Thyroid gland (tissue), 4 donors: ENCODE measurements at regions not wholly inside any gene's neighbourhood (a gene's known extent, or its start where the extent isn't known, plus 50 kb on each side); places are given as distances from the start of the nearest gene placed in this dataset.

Experiments used
- POLR2A ChIP-seq, 2 donors: fragments of 450-650 bp; IDR thresholded peaks; one replicate each; pipeline ENCODE4 v1.6.1; 2017; ENCODE audit warnings: antibody characterized with exemption in 2 of 2, mild to moderate bottlenecking in 2 of 2, moderate library complexity in 1 of 2
- TF ChIP-seq, protein P1 (sequence below), 6 experiments: fragments of 200-600 bp in 3 of 6; fragments of 450-650 bp in 3 of 6; sonication (generic) in 3 of 6; IDR thresholded peaks; one replicate each; pipeline ENCODE4 v1.5.1; 2016 to 2019; ENCODE audit warnings: antibody characterized with exemption in 6 of 6, mild to moderate bottlenecking in 2 of 6, inconsistent platforms in 1 of 6, moderate library complexity in 1 of 6

DNA sequence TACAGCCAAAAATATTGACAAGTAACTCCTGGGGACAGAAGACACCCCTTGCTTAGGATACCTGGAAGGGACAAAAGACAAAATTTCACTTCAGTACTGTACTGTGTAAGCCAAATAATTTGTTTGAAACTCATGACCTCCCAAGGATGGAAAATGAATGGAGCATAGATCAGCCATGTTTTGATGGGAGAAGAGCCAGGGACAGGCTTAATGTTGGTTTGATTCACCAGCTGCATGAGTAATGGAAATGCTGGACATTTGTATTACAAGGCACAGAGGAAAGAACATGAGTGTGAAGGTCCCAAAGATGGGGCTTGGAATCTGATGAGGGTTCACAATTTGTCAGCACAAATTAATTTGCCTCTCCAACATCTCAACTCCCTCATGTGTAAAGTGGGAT lies 122.8 kb downstream of the ENC1 start:
- TF ChIP-seq POLR2A (IDR thresholded peaks at IDR 0.05): no peak
- TF ChIP-seq, protein P1, sequence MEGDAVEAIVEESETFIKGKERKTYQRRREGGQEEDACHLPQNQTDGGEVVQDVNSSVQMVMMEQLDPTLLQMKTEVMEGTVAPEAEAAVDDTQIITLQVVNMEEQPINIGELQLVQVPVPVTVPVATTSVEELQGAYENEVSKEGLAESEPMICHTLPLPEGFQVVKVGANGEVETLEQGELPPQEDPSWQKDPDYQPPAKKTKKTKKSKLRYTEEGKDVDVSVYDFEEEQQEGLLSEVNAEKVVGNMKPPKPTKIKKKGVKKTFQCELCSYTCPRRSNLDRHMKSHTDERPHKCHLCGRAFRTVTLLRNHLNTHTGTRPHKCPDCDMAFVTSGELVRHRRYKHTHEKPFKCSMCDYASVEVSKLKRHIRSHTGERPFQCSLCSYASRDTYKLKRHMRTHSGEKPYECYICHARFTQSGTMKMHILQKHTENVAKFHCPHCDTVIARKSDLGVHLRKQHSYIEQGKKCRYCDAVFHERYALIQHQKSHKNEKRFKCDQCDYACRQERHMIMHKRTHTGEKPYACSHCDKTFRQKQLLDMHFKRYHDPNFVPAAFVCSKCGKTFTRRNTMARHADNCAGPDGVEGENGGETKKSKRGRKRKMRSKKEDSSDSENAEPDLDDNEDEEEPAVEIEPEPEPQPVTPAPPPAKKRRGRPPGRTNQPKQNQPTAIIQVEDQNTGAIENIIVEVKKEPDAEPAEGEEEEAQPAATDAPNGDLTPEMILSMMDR (IDR thresholded peaks at IDR 0.05): no peak
